ENCODE measurements at regions not wholly inside any gene's neighbourhood (a gene's known extent, or its start where the extent isn't known, plus 50 kb on each side); places are given as distances from the start of the nearest gene placed in this dataset.

- 46 to 59% (median 51%) methylated on average over 5 of the region's 5 CpGs for WGBS, 4 donors
- Histone ChIP-seq H3K36me3 (no peaks in the 10 kb centered on the region), H3K4me1 (peaks cover 0 to 44% (median 7%) of the 10 kb centered on the region in 12 donors), H3K27me3 (no peaks in the 10 kb centered on the region), H3K27ac (peak overlapping the region in 5 of 12 donors; percentile 3 to 27 (median 20)), H3K4me3 (no peak overlapping the region), H3K9me3 (peaks cover 0 to 30% (median 12%) of the 10 kb centered on the region in 12 donors)
- intact Hi-C loops (cut with DNase I), result loop anchor here in 2 of 10 donors (5.0 to 10.0 kb wide), 2 partner anchors 135 to 402 kb away; no protein-coding TSS in a partner anchor
- peak in 3 of 5 donors; percentile 45 to 66 (median 53) for DNase-seq
- TF ChIP-seq, protein P1, sequence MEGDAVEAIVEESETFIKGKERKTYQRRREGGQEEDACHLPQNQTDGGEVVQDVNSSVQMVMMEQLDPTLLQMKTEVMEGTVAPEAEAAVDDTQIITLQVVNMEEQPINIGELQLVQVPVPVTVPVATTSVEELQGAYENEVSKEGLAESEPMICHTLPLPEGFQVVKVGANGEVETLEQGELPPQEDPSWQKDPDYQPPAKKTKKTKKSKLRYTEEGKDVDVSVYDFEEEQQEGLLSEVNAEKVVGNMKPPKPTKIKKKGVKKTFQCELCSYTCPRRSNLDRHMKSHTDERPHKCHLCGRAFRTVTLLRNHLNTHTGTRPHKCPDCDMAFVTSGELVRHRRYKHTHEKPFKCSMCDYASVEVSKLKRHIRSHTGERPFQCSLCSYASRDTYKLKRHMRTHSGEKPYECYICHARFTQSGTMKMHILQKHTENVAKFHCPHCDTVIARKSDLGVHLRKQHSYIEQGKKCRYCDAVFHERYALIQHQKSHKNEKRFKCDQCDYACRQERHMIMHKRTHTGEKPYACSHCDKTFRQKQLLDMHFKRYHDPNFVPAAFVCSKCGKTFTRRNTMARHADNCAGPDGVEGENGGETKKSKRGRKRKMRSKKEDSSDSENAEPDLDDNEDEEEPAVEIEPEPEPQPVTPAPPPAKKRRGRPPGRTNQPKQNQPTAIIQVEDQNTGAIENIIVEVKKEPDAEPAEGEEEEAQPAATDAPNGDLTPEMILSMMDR (IDR thresholded peaks at IDR 0.05), result no peak
- no peak for TF ChIP-seq POLR2A (IDR thresholded peaks at IDR 0.05)
- peak; percentile 50 to 88 (median 56) for ATAC-seq
Measured at GRCh38 chr16:54522584-54522983, 236.0 kb upstream of the IRX3 start.

DNA sequence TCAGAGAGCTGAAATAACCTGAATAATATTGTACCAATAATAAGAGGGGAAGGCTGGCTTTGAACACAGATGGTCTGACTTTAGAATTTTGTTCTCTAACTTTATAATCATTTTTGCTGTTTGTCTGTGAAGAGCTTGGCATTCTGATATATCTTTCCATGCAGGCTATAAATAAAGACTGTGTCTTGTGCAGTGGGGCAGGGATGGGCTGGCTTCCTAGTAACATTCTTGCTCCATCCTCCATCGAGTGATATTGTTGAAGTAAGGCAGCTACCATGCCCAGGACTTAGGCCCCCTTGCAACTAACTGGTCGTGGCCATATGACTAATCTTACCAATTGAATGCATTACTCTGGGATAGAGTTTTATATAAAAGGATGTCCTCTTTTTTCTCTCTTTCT lies 234.7 kb upstream of the IRX3 start:
- Histone ChIP-seq H3K4me3 (no peak overlapping the region), H3K4me1 (peaks cover 0 to 44% (median 7%) of the 10 kb centered on the region in 12 donors), H3K27me3 (no peaks in the 10 kb centered on the region), H3K36me3 (no peaks in the 10 kb centered on the region), H3K27ac (no peak overlapping the region), H3K9me3 (peaks cover 0 to 24% (median 7%) of the 10 kb centered on the region in 12 donors)
- intact Hi-C loops (cut with DNase I), result loop anchor here in 2 of 10 donors (5.0 to 10.0 kb wide), 2 partner anchors 136 to 403 kb away; no protein-coding TSS in a partner anchor
- ATAC-seq, result peak in 2 of 4 donors; percentile 33 to 57
- no peak for TF ChIP-seq POLR2A (IDR thresholded peaks at IDR 0.05)
- TF ChIP-seq, protein P1 (IDR thresholded peaks at IDR 0.05), result no peak
- 55 to 64% (median 63%) methylated on average over 2 of the region's 2 CpGs for WGBS, 4 donors
- no peak for DNase-seq

DNA sequence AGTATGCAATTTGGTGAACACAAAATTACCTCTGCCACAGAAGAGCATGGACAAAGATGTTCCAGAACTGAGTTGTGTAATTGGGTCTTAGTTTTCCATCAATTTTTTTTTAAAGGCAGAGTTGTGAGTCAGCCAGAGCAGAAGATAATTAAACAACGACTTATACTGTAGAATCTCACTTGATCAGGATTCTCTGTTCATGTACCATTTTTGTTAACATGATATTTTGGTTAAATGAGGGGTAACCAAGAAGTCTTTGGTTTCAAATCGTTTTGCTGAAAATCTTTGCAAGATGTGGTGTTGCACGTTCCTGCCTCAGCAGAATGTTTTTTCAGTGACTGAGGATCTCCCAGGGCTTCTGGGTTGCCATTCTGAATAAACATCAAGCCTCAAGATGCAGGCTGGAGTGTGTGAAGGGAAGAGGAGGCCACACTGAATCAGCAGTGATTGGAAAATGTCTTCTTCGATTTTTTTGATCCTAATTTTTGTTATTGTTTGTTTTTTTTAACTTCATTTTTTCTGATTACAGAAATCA lies 232.6 kb upstream of the IRX3 start:
- Histone ChIP-seq H3K27me3 (no peaks in the 10 kb centered on the region), H3K4me3 (no peak overlapping the region), H3K4me1 (peaks cover 0 to 29% (median 7%) of the 10 kb centered on the region in 12 donors), H3K36me3 (no peaks in the 10 kb centered on the region), H3K9me3 (peaks cover 0 to 15% (median 2%) of the 10 kb centered on the region in 12 donors), H3K27ac (no peak overlapping the region)
- DNase-seq (no peak), ATAC-seq (no peak)
- intact Hi-C loops (cut with DNase I), result no loop called here
- no peak for TF ChIP-seq POLR2A (IDR thresholded peaks at IDR 0.05)
- TF ChIP-seq, protein P1 (IDR thresholded peaks at IDR 0.05), result no peak
- WGBS, 4 donors, result 63 to 73% (median 66%) methylated on average over 4 of the region's 4 CpGs

DNA sequence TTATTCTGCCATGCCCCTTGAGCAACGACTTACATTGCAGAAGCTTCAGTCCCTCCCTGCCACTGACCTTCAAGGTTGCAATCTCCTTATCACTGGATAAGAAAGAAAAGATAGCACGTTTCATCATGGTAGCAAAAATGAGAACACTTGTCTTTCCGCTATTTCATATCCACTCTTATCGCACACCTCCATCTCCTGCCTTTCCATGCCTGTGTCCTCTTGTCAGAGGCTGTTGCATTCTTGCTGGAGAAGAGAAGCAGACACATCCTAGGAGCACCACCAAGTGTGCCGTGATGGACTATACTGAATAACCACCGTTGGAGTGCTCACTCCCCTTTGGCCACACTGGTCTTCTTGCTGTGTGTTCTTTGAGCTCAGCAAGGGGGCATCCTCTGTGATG lies 230.6 kb upstream of the IRX3 start:
- no peaks in the 10 kb centered on the region for H3K27me3 ChIP-seq
- DNase-seq (no peak), ATAC-seq (no peak)
- H3K4me1 ChIP-seq, result peaks cover 0 to 13% (median under 1%) of the 10 kb centered on the region in 12 donors
- H3K36me3 ChIP-seq, result no peaks in the 10 kb centered on the region
- intact Hi-C loops (cut with DNase I), result no loop called here
- H3K4me3 ChIP-seq, result no peak overlapping the region
- TF ChIP-seq POLR2A (IDR thresholded peaks at IDR 0.05), result no peak
- TF ChIP-seq, protein P1 (IDR thresholded peaks at IDR 0.05), result no peak
- WGBS, 4 donors, result 48 to 56% (median 50%) methylated on average over 6 of the region's 6 CpGs
- peaks cover 0 to 15% (median 2%) of the 10 kb centered on the region in 12 donors for H3K9me3 ChIP-seq
- H3K27ac ChIP-seq, result no peak overlapping the region
